DMS114 treated with DMSO at 0.1 percent for 48 hours (cell line): ENCODE measurements at regions not wholly inside any gene's neighbourhood (a gene's known extent, or its start where the extent isn't known, plus 50 kb on each side); places are given as distances from the start of the nearest gene placed in this dataset.

ENCODE experiments used
- DNase-seq: peaks from one replicate; lab custom pipeline; 2025; ENCODE audit not compliant: unreplicated experiment; lab: John Stamatoyannopoulos, UW

DNA sequence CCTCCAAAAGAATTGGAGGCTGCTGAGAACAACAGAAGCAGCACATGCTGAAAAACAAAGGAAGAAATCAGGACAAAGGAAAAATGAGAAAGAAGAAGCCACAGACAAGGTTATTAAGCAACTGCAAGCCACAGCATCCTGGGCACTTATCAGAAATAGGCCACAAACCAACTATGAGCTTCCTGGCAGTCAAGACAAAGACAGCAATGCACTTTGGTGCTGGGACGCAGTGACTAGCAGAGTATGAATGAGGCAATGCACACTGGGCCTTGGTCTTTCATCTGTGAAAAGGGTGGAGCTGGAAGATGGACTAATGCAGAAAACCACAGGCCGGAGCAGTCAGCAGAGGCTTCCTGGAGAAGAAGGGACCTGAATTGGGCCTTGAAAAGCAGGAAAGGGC lies 56.0 kb upstream of the LINGO1 start:
- DNase-seq = no peak

DNA sequence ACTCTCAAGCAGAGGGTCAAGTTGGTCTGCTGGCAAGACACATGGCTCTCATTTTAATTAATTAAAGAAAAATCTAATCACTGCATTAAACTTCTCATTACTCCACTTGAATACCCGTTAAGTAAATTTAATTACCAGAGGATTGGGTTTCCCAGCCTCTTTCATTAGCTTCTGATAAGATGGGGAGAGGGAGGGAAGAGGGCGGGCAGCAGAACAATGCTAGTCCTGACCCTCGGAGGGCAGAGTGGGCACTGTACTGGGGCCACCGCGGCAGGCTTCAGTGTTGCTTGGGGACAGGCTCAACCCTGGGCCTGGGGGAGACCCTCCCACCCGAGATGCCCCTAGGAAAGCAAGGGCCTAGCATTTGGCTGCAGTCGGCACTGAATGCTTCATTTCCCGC lies 55.6 kb upstream of the LINGO1 start:
- DNase-seq = no peak

DNA sequence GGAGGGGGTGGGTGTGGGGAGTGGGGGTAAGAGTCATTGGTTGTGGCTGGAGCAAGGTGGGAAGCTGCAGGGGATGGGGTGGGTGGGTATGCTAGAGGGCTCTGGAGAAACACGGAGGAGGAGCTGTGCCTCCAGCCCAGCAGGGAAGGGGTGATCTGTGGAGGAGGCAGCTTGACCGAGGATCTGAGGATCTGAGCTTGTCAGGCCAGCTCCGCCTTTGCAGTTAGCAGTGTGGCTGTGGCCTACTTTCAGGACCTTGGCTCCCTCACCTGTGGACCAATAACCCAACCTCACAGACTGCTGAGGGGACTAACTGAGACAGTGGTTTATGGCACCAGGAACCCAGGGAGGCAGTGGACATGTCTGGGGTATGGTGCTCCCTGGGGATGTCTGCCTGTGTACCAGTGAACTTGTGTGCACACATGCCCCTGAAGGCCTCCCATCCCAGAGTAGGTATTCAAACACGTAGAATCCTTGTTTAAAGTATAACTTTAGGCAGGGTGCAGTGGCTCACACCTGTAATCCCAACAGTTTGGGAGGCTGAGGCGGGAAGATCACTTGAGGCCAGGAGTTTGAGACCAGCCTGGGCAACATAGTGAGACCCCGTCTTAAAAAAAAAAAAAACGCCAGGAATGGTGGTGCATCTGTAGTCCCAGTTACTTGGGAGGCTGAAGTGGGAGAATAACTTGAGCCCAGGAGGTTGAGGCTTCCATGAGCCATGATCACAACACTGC lies 52.5 kb upstream of the LINGO1 start:
- no peak for DNase-seq

DNA sequence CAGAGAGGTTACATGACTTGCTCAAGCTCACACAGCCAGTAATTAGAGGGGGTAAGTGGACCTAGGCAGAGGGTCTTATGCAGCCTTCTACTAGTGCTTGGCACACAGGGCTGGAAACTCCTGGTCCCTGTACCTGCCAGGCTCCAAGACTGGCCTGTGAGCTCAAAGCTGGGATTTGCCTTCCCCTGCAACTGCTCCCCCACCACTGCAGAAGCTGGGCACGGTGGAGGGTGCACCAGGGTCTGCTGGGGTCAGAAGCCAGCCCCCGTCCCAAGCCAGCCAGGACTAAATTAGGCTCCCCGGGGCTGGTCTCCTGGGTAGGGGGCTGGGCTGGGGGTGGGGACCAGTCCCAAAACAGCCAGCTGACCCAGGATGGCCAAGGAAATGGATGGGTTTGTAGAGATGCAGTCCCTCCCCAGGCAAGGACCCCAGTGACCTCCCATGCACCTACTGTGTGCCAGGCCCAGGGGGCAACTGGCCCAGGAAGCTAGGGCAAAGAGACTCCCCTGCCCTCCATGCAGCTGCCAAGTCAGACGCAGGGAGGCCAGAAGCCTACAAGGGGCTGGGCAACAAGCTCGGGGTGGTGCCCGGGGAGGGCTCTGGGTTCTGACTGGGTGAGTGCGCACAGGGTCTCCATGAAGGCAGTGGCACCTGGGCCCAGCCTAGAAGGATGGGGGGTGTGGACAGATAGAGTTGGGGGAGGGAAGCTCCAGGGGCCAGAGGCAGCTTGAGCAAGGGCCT lies 51.8 kb upstream of the LINGO1 start:
- DNase-seq = no peak

DNA sequence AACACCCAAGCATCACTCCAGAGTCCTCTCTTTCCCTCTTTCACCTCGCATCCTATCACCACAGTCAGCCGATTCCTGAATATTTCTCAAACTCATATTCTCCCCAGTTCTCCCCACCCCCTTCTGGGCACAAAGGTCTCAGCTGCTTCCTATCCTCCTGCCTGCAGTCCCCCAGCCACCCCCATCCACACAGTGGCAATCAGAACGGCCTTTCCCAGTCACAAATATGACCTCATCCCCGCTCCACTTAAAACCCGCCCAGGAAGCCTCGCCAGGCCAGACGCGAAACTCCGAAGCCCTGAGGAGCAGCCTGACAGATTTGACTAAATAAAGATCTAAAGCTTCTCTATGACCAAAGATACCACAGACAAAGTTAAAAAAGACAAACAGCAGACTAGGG lies 49.9 kb upstream of the LINGO1 start:
- no peak for DNase-seq
